ENCODE measurements at regions not wholly inside any gene's neighbourhood (a gene's known extent, or its start where the extent isn't known, plus 50 kb on each side); places are given as distances from the start of the nearest gene placed in this dataset.
A peak's percentile ranks its signal among the peaks of the same experiment; 100 is the strongest.

- no peak for DNase-seq
Observed at GRCh38 chr2:6492573-6492972, 373.1 kb downstream of the CMPK2 start.

GRCh38 chr2:6493266-6493665, 372.4 kb downstream of the CMPK2 start:
- DNase-seq, result no peak

- no peak for DNase-seq
Observed at GRCh38 chr2:6493669-6494068, 372.0 kb downstream of the CMPK2 start.

- DNase-seq, result no peak
Observed at GRCh38 chr2:6495466-6495865, 370.2 kb downstream of the CMPK2 start.

GRCh38 chr2:6496376-6496775, 369.3 kb downstream of the CMPK2 start:
- no peak for DNase-seq

- no peak for DNase-seq
Observed at GRCh38 chr2:6497048-6497447, 368.7 kb downstream of the CMPK2 start.

GRCh38 chr2:6498841-6499240, 366.9 kb downstream of the CMPK2 start:
- no peak for DNase-seq

GRCh38 chr2:6499691-6500090, 366.0 kb downstream of the CMPK2 start:
- no peak for DNase-seq

GRCh38 chr2:6506361-6506794, 359.3 kb downstream of the CMPK2 start:
- no peak for DNase-seq

- no peak for DNase-seq
Observed at GRCh38 chr2:6506859-6507258, 358.8 kb downstream of the CMPK2 start.

- no peak for DNase-seq
Observed at GRCh38 chr2:6510532-6510931, 355.2 kb downstream of the CMPK2 start.

GRCh38 chr2:6512589-6512988, 353.1 kb downstream of the CMPK2 start:
- no peak for DNase-seq

GRCh38 chr2:6516674-6517073, 349.0 kb downstream of the CMPK2 start:
- no peak for DNase-seq

GRCh38 chr2:6518361-6518760, 347.3 kb downstream of the CMPK2 start:
- no peak for DNase-seq

GRCh38 chr2:6523476-6523875, 342.2 kb downstream of the CMPK2 start:
- no peak for DNase-seq

- DNase-seq, result no peak
Observed at GRCh38 chr2:6524691-6525474, 340.8 kb downstream of the CMPK2 start.

GRCh38 chr2:6525475-6525964, 340.2 kb downstream of the CMPK2 start:
- no peak for DNase-seq

GRCh38 chr2:6526093-6526824, 339.4 kb downstream of the CMPK2 start:
- peak; percentile 15 for DNase-seq

GRCh38 chr2:6531304-6531703, 334.4 kb downstream of the CMPK2 start:
- no peak for DNase-seq

GRCh38 chr2:6535572-6535971, 330.1 kb downstream of the CMPK2 start:
- DNase-seq, result no peak

- no peak for DNase-seq
Observed at GRCh38 chr2:6538607-6539006, 327.1 kb downstream of the CMPK2 start.

- DNase-seq, result no peak
Observed at GRCh38 chr2:6545336-6545735, 320.4 kb downstream of the CMPK2 start.

- DNase-seq, result no peak
Observed at GRCh38 chr2:6545795-6546194, 319.9 kb downstream of the CMPK2 start.

- DNase-seq, result no peak
Observed at GRCh38 chr2:6554466-6554865, 311.2 kb downstream of the CMPK2 start.
